GM12892 (cell line): ENCODE measurements at regions not wholly inside any gene's neighbourhood (a gene's known extent, or its start where the extent isn't known, plus 50 kb on each side); places are given as distances from the start of the nearest gene placed in this dataset.

Source experiments
- POLR2A ChIP-seq: IDR thresholded peaks from 2 replicates; pipeline ENCODE4 v1.6.1; 2011; ENCODE audit warnings: low read depth, low read length, control low read depth
- POLR2AphosphoS5 ChIP-seq: IDR thresholded peaks from 2 replicates; pipeline ENCODE4 v1.6.1; 2011; ENCODE audit warnings: low read depth, low read length, control low read depth
- TAF1 ChIP-seq: IDR thresholded peaks from 2 replicates; pipeline ENCODE4 v1.6.1; 2011; ENCODE audit warnings: low read depth, mild to moderate bottlenecking, control low read depth, low read length, borderline replicate concordance

- no peak for TF ChIP-seq POLR2A
- TF ChIP-seq TAF1, result no peak
- TF ChIP-seq POLR2AphosphoS5, result no peak
These were observed 241.8 kb upstream of the NR2F2 start for GRCh38 chr15:96088650-96089049.
